ENCODE measurements at regions not wholly inside any gene's neighbourhood (a gene's known extent, or its start where the extent isn't known, plus 50 kb on each side); places are given as distances from the start of the nearest gene placed in this dataset.
"Not testable (repeated sequence)": the region's sequence is repeated elsewhere in the genome, so short reads cannot be mapped to it uniquely, and the experiment has no call there.

DNA sequence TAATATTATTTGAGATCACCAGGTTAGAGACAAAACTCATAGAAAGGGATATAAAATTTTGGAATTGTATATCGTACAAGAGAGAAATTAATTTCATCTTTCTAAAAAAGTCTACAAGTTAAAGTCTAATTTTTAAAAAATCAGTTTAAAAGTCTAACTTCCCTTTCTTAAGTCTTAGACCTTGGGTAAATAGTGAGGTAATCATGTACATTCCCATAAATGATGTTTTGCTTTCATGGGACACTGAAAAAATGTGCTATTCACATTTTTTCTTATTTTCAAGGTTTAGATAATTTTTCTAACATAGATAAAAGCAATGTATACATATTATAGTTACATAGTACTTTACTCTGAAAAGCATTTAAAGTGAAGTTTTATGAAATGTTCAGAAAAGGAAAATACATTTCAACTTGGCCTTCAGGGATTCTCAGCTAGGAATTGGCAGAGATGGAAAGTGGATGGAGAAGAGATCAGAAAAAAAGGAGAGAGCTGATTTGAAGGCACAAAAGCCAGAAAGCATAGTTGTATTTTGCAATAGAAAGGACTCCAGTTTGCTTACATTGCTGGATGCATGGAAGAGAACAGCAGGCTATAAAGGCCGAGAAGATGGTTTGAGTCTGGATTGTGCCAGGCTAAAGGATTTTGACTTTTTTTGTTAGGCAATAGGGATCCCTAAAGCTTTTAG is 194.0 kb downstream of the CASP12 start:
- no peak for DNase-seq (ENCODE audit: low read depth in 2 of 2)

DNA sequence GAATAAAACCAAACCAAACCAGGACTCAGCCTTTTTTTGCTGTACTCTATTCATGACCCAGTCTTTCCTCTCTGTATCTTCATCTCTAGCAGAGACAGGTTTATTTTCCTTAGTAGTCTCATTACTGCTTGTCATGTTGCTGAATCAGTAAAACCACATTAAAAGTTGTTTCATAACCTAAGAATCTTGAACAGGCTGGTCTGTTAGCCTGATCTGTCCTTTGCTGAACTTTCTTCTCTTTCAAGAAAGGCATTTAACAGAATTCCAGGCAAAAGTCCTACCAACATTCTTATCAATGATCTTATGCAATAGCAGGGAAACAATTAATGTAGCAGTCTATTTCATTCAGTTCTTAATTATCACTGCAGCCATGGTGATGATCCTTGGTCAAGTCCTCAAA is 197.7 kb downstream of the CASP12 start:
- DNase-seq (ENCODE audit: low read depth in 2 of 2), result no peak

DNA sequence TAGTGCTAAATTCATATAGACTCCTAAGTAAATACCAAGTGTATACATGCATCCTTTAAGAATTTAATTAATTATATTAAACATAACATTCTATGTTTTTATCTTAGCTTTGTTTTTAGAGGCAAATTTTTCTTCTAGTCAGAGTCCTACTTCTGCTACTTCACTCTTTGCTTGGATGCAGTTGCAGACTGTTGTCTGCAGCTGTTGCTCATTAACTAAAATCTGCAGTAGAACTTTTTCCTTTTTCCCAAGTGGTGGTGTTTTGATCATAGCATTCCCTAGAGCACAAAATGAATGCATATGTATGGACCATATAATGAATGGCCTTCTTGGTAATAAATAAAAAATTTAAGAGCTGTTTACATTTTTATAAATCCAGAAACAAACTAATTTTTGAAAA is 198.3 kb downstream of the CASP12 start:
- DNase-seq (ENCODE audit: low read depth in 2 of 2), result no peak

DNA sequence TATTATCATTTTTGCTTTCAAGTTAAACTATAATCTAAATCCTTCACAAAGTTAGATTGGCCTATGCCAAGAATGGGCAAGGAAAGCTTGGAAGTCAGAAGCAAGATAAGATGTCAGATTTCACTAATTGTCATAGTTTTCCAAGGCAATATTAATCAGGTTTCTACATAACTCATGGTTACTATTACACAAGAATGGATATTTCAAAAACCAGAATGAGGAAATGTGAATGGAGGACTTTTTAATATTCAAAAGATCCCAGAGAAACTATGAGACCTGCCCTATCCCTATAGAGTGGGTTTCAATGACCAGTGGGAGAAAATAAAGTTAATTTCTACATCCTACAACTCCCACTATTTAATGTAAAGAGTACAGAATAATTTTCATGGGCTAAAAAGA is 203.2 kb downstream of the CASP12 start:
- DNase-seq (ENCODE audit: low read depth in 2 of 2), result no peak

DNA sequence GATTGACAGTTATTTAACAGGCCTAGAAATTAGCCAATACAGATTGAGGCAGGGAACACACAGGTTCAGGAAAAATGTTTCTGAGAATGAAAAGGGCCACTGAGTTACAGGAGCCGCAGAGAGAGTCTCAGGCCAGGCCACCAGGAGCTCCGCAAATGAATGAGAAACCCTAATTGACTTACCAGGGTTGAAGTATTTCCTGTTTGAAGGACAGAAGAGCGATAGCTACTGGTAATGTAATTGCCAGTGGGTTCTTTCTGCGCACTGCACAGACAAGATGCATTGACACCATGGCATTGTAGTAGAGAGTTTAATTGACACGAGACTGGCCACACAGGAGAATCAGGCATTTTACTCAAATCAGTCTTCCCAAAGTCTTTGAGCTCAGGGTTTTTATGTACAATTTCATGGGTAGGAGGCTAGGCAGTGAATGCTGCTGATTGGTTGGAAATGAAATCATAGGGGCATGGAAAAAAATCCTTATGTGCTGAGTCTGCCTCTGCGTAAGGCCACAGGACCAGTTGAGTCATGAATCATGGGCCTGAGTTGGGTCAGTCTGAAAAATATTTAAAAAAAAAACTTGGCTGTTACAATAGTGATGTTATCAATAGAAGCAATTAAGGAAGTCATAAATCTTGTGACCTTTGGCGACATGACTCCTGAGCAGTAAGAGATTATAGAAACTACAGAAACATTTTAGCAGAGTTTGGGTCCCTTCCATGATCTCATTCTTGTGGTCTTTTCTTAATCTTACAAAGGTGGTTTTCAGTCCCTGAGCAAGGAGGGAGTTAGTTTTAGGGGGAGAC is 203.8 kb downstream of the CASP12 start:
- DNase-seq (ENCODE audit: low read depth in 2 of 2), result no peak

DNA sequence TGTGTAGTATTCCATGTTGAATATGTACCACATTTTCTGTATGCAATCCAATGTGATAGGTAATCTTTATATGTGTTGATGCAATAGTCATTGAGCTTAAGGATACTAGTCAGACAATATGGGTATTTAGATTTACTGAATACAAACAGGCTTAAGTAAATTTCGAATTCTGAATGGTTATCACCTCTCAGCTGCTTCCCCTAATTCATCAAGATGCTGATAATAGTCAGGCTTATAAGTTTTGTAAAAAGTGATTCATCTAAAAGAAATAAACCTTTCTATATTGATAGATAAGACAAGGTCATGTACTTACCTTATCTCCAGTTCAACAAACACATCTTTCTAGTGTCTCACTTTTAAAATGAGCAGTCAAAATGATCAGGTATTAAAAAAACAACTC is 205.5 kb downstream of the CASP12 start:
- no peak for DNase-seq (ENCODE audit: low read depth in 2 of 2)

DNA sequence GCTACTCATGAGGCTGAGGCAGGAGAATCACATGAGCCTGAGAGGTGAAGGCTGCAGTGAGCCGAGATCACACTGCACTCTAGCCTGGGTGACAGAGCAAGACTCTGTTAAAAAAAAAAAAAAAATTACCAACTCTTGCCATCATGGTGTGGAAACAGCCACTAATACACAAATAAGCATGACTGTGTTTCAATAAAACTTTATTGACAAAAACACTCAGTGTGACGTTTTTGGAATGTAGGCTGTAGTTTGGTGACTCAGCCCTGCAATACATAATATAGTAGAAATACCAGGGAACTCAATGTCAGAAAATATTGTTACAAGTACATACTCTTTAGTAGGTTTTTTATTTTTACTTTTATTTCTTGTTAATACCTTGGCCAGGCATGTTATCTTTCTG is 207.1 kb downstream of the CASP12 start:
- DNase-seq (ENCODE audit: low read depth in 2 of 2), result no peak

DNA sequence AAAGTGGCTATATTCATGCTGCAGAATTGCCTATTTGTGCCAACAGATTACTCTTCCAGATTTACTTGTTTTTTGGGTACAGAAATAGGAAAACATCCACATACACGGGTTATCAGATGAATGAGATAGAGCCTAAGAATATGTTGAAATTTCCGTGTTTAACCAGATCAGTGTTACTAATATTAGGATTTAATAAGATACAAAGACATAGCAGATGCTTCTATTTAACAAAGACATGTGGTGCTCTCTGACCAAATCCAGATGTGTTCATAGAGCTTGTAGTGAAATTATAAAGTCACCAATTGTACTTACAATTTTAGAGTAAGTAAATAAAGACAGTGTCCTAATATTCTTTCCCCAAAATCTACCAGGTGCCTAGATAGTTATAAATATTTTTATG is 208.0 kb downstream of the CASP12 start:
- no peak for DNase-seq (ENCODE audit: low read depth in 2 of 2)

DNA sequence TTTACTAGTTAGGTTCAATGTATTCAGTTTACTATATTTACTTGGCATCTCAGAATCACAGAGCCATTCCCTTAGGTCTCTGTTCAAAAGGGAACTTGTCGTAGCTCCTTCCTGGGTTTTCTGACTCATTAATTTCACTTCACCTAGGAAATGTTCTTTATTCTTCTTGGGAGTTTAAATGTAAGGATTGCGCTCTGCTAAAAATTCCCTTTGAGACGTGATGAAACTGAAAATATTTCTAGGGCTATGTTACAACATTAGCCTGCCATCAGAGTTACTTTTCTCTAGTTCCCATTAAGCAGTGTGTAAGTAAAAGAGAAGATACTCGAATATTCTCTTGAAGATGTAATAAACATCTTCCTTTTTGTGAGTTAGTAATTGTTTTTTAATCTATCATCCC is 209.5 kb downstream of the CASP12 start:
- DNase-seq (ENCODE audit: low read depth in 2 of 2), result no peak

DNA sequence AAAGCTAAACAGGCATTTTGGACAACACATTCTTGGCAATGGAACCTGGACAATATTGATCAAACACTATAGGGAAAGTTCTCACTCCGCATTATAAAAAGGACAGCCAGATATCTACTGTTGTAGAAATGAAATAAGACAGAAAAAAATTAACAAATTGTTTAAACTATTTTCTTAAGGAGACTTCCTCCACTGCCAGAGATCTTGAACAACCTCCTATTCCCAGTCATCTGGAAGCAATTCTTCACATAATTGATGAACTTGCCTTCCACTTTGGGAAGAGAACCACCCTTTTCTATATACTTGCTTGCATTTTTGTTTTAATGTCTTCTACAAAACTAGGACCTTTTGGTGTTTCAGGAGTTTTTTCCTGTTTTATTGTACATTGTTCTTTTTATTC is 216.1 kb downstream of the CASP12 start:
- DNase-seq (ENCODE audit: low read depth in 2 of 2), result no peak

DNA sequence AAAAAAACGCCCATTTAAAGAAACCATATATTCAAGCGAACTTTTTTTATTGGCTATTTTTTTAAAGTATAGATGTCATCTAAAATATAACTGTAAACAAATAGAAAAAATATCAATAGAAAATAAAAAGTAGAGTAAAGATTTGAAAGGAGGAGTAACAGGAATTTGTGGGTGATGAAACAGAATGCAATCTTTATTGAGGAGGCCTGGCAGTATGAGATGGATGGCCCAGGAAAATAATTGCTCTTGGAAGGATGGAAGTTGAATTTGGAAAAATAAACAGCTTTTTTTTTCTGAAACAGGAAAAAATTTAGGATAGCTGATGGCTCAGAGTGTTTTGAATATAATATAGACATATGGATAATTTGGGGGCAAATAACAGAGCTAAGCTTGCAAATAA is 219.0 kb downstream of the CASP12 start:
- DNase-seq (ENCODE audit: low read depth in 2 of 2), result no peak

DNA sequence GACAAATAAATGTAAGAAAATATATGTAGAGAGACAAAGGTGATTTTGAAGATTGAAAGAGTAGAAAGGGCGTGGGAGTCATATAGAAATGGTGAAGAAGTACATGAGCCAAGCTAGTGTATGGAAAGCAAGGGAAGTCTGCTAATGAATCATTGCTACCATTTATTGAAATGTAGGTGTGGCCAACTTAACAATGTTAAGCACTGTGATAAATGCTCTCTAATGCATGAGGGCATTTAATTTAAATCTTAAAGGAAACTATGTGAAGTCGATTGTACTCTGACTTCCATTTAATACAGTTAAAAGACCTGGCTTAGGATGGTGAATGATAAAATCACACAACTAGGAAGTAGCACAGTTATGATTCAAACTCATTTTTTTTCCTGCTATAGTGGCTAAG is 219.9 kb downstream of the CASP12 start:
- DNase-seq (ENCODE audit: low read depth in 2 of 2), result no peak

DNA sequence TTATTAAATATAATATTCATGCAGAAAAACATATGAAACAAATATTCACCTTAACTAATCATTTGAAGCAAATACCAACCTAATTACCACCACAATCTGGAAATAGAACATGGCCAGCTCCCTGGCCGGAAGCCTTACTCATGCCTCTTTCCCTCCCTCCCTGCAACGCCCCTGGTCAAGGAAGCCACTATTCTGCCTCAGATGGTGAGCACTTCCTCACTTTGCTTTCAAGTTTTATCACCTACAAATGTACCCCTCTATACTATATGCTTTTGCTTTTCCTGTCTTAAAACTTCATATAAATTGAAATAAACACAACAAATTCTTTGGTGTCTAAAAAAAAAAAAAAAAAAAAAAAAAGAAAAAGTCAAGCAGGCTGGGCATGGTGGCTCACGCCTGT is 221.2 kb downstream of the CASP12 start:
- DNase-seq (ENCODE audit: low read depth in 2 of 2), result not testable (repeated sequence)

DNA sequence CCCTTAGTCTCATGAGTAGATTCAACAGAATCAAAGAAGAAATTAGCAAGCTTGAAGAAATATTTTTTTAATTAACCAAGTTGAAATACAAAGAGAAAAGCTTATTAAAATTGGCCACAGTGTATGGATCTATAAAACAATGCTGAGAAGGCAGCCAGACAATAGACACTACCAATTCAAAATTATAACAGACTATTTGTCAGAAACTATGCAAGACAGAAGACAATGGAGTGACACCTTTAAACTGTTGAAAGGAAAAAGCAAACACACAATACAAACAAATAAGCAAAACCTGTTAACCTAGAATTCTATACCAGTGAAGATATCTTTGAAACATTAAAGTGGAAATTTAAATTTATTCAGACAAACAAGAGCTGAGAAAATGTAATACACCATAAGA is 225.4 kb downstream of the CASP12 start:
- no peak for DNase-seq (ENCODE audit: low read depth in 2 of 2)

DNA sequence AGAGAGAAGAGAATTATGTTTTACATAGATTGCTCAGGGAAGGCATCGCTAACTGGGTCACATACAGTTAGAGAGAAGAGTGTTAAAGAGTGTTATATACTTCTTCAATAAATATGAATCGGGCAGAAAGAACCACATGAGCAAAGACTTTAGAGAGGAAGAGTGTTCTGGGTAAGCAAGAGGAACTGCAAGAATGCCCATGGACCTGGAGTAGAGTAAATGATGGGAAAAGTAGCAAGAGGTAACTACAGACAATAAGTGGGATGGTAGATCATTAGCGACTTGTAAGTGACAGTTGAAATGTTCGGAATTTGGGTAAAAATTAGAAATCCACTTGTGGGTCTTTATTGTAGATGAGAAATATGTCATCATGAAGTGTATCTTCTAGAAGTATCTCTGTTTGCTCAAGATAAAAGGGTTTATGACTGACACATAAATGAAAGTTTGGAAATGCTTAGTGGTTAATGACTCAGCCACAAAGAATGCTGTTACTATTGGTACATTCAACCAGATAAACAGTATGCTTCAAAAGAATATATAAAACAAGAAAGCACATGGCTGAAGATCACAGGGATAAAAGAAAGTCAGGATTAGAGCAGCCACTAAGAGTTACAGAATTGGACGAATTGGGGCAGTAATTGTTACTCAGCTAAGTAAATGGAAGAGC is 229.3 kb downstream of the CASP12 start:
- DNase-seq (ENCODE audit: low read depth in 2 of 2), result no peak

DNA sequence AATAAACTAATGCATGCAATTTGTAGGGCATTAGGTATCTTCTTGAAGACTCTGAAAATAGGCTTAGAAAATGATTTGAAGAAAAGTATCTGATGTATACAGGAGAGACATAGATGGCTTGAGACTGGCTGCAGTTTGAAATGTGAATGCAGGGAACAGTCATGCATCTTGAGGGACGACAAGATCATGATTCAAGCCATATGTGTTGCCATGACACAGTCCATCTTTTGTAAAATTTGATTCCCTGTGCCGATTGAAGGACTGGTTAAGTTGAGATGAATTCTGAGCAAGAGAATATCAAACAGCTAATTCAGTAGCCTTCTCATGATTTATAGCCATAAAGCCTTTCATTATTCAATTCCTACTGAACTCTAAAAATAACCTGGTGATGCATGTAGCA is 231.6 kb downstream of the CASP12 start:
- DNase-seq (ENCODE audit: low read depth in 2 of 2), result no peak

DNA sequence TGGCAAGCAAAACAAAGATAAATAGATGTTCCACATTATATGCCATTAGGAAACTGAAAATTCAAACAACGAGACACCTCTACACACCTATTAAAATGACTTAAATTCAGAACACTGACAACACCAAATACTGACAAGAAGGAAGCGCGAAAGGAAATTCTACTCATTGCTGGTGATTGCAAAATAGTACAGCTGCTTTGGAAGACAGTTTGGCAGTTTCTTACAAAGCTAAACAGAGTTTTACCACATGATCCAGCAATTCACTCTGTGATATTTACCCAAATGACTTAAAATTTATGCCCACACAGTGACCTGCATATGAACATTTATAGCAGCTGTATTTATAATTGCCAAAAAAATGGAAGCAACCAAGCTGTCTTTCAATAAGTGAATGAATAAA is 232.6 kb downstream of the CASP12 start:
- no peak for DNase-seq (ENCODE audit: low read depth in 2 of 2)

DNA sequence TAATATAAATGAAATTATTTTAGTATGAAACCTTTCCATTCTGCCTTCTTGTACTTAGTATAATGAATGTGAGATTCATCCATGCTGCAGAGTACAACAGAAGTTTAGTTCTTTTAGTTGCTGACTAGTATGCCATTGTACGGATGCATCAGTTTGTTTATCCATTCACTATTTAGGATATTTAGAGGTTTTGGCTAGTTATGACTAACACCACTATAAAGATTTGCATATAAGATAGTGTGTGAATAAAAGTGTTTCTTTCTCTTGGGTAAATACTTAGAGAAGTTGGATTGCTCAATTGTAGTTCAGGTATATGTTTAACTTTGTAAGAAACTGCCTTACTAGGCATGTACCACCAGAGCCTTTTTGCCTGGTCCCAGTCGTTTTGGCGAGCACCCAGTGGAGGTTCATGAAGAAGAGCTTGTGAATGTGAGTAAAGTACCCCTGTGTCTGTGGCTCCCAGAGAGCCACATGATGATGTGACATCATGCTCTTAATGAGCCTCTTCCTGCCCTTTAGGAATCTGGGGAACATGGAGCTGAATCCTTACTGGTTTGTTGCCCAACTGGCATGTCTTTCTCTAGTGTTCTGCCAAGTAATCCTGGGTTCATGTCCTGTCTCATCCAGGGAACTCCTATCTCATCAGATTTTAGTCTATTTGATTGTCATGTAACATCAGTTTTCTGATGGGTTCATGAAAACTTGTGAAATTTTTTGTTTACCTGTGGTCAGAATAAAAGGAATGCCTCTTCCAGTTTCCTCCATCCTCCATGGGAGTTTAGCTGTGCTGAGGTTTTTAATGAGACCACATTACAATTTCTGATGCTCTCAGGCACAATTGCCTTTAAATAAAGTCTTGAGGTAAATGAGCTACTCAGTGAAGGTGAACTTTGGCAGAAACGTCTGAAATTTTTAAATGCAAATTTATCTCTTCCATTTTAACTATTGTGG is 234.8 kb downstream of the CASP12 start:
- no peak for DNase-seq (ENCODE audit: low read depth in 2 of 2)

DNA sequence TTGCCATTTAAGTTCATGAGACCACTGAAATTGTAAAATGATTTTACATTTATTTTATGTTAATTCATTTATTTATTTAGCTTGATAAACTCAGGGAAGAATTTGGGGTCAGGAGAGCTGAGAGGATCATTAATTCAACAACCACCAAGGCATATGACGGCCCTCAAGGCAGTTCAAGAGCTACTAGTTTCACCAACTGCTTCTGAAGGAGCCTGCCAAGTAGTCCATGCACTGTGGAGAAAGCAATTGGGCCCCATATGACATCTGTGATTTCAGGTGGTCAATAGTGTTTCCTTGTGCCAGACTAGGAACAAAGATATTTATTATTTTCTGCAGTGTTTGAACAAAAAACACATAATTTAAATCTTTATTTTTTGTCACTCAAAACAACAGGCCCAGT is 236.4 kb downstream of the CASP12 start:
- no peak for DNase-seq (ENCODE audit: low read depth in 2 of 2)

DNA sequence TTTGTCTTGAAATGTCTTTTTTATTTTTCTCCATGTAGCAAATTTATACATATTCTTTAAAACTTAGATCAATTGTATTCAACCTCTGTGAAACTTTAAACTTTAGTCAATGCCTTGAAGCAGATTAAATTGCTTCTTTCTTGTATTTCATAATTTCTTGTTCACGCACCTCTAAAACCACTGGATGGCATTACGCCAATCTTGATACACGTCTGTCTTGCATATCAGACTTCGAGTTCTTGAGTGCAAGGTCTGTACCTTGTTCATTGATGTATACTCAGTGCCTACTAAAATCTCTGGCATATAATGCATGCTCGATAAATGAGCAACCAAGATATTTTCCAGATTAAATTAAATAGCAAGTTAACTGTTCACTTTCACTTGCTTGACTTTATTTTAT is 236.8 kb downstream of the CASP12 start:
- DNase-seq (ENCODE audit: low read depth in 2 of 2), result no peak

DNA sequence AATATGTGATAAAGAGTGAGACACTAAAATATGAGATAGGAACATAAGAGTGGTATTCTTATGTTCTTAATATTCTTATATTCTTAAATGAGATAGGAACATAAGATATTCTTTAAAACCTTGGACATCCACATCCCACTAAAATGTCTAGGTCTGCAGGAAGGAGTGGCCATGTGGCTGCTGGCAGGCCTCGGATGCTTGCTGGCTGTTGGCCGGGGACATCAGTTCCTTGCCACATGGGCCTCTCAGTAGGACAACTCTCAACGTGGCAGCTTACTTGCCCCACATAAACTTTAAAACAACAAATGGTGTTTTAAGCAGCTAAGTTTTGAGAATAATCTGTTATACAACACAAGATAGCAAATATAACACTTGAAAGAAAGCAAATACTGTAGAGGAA is 240.1 kb downstream of the CASP12 start:
- DNase-seq (ENCODE audit: low read depth in 2 of 2), result no peak

DNA sequence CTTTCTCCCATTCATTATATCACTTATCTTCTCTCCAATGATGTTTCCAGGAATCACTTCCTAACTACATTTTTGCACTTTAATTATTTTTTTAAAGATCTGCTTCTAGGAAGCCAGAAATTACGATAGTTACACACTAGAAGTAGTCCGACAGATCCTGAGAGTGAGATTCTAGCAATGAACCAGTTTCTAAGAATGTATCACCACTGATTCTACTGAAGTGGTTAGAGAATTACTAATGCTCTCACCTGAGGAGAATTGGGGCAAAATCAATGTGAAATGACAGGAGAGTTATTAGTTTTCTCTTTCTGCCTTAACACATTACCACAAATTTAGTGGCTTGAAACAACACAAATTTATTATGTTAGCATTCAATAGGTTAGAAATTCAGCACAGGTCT is 241.2 kb downstream of the CASP12 start:
- no peak for DNase-seq (ENCODE audit: low read depth in 2 of 2)

Measured in stimulated activated CD8-positive, alpha-beta memory T cell treated with anti-CD3 and anti-CD28 coated beads, Interleukin-15, amount 100 ng/mL, for 48 hours (primary cell).